ENCODE measurements at regions not wholly inside any gene's neighbourhood (a gene's known extent, or its start where the extent isn't known, plus 50 kb on each side); places are given as distances from the start of the nearest gene placed in this dataset.
"Not testable (repeated sequence)": the region's sequence is repeated elsewhere in the genome, so short reads cannot be mapped to it uniquely, and the experiment has no call there.

DNA sequence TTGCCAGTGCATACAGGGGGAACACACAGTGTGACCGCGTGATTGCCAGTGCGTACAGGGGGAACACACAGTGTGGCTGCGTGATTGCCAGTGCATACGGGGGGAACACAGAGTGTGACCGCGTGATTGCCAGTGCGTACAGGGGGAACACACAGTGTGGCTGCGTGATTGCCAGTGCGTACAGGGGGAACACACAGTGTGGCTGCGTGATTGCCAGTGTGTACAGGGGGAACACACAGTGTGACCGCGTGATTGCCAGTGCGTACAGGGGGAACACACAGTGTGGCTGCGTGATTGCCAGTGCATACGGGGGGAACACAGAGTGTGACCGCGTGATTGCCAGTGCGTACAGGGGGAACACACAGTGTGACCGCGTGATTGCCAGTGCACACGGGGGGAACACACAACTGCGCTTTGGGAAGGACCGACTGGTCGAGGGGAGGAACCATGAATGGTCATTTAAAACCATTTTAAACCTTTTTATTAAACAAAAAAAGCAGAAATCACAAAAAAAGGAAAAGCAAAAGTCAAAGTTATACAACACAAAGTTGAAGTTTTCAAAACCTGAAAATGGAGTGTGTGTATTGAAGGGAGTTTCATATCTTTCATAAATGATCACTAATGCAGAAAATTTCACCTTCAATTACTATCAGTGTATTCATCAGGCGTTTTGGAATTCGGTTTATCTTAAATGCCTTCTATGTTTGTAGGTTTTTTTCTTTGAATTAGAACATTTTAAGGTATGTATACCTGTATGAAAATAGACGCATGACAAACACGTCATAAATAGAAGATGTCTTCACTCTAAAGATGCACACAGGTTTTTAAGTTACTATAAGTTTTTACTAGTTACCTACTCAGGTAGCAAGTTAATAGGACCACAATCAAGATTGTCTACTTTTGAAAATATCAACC is 141.0 kb downstream of the RTP5 start:
- not testable (repeated sequence) for FAIRE-seq

DNA sequence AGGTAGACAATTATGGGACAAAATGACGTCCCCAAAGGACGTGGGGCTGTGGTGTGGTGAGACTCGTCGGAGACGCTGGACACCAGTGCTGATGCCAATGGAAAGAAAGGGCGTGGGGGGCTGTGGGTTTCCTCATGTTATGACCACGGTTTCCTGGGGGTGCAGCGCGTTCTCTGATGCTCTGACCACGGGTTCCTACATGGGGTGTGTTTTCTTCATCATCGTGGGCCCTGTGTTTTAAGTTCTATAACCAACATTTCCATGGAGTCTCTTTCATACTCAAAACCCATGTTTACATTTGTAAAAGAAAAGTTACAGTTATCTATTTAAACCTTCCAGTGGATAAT is 141.6 kb downstream of the RTP5 start:
- FAIRE-seq: no peak

DNA sequence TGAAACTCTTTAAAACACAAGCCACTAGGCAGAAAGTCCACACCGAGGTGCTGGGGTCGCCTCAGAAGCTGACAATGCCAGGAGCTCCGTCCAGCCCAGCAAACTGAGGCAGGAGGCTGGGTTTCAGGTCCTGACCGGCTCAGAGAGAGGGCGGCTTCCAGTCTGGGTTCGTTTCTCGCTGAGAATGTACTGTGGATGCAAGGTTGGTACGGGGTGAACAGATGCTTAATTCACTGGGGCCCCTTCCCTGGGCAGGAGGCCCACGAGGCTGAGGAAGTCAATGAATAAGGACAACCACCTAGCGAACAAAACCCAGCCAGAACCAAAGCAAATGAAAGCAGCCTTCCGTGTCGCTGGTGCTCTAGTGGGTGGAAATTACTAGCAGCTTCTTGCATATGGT is 142.0 kb downstream of the RTP5 start:
- FAIRE-seq: no peak

- no peak for FAIRE-seq
These were observed 142.6 kb downstream of the RTP5 start for GRCh38 chr2:242011991-242012764.

- FAIRE-seq: no peak
These were observed 143.6 kb downstream of the RTP5 start for GRCh38 chr2:242012956-242013764.

DNA sequence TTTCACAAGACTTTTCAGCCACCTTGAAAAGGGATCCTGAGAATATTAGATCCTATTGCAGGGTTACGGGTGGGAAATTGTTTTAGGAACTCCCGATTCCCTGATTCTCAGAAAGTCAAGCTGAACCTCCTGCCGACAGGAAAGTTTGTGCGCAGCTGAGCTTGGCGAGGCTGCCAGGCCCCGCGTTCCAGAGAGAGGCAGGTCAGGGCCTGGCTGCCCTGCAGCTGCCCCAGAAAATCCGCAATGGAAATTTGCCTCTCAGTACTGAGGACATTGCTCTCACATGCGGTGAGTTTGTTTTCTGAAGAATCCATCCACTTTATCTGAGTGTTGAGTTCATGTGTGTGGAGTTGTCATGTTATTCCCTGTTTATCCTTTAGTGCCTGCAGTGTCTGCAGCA is 144.2 kb downstream of the RTP5 start:
- FAIRE-seq: no peak

GRCh38 chr2:242015108-242016065 is 145.9 kb downstream of the RTP5 start:
- FAIRE-seq: no peak

DNA sequence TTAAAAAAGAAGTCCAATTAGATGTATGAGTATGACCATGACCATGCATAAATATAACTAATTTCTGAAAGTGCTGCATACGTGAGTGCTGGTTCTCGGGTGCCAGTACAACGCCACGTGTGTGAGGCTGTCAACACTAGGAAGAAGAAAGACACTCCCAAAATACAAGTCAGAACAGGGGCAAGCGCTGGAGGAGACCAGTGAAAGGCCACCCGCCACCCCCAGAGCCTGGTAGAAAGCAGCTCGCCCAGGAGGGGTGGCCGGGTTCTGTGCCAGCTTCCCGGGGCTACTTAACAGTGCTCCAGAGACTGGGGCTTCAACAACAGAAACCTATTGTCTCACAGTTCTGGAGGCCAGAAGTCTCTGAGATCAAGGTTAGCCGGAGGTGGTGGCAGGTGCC is 147.6 kb downstream of the RTP5 start:
- FAIRE-seq: no peak

- FAIRE-seq: not testable (repeated sequence)
These were observed 148.9 kb downstream of the RTP5 start for GRCh38 chr2:242018416-242018815.

DNA sequence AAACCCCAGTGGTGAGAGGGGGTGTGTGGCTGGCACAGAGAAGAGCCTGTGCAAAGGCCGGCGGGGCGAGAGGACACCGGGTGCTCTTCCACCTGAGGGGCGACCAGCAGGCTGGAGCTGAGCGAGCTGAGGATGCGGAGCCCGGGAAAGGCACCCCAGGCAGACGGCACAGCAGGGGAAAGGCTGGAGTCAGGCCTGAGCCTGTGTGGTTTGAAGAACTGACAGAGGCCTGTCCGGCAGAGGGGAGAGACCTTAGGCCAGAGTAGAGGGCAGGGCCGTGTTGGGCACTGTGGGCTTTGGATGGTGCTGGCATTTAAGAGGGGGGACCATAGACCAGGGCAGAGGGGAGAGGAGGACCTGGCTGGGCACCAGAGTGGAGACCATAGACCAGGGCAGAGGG is 149.8 kb downstream of the RTP5 start:
- no peak for FAIRE-seq

DNA sequence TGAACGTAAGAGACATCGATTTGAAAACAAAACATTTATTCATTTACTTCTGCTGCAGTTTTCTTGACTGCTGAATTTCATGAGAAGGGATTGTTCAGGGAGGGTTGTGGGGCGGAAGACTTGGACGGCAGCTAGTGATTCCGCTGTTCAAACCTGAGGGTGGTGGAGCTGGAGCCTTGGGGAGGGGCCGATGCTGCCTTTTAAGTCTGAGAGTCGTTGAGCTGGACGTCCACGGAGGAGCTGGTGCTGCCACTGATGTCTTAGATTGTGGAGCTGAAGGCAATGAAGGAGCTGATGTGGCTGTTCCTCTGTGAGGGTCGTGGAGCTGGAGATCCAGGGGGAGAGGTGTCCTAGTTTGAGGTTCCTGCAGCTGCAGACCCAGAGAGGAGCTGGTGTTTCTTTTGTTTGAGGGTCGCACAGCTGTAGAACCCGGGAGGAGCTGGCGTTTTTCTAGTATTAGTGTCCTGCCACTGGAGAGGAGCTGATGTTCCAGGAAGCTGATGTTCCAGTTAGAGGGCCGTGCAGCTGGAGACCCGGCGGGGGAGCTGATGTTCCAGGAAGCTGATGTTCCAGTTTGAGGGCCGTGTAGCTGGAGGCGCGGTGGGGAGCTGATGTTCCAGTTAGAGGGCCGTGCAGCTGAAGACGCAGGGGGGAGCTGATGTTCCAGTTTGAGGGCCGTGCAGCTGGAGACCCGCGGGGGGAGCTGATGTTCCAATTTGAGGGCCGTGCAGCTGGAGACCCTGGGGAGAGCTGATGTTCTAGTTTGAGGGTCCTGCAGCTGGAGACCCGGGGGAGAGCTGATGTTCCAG is 150.9 kb downstream of the RTP5 start:
- FAIRE-seq: no peak

- FAIRE-seq: no peak
These were observed 153.2 kb downstream of the RTP5 start for GRCh38 chr2:242022550-242023290.

- FAIRE-seq: no peak
These were observed 155.3 kb downstream of the RTP5 start for GRCh38 chr2:242024751-242025355.

DNA sequence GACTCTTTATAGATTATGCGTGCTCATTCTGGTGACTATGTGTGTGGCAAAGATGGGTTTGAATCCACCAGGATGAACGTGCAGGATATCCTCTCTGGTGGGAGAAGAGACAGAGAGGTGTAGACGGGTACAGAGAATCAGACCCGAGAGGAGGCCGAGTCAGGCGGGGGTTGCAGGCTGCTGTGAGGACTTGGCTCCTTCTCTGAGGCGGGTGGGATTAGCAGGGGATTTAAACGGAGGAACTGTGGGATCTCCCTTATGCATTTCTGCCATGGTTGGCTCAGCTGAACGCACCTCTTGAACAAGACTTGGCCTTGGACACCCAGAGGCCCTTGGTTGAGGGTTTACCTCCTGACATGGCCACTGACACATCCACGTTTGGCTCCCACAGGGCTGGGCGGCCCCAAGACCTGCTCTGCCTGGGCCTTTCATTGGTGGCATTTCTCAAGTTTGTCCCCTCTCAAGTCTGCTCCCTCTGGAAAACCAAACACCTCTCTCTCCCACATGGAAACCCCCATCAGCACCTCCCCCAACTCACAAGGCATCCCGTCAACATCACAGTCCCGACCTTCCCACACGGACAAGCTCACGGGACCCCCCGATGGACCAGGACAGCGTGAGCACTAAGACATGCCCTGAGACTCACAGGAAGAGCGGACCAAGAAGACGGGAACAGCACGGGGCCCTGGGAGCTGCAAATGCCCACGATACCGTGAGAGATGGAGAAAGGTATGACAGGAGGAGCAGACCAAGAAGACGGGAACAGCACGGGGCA is 158.3 kb downstream of the RTP5 start:
- no peak for FAIRE-seq

DNA sequence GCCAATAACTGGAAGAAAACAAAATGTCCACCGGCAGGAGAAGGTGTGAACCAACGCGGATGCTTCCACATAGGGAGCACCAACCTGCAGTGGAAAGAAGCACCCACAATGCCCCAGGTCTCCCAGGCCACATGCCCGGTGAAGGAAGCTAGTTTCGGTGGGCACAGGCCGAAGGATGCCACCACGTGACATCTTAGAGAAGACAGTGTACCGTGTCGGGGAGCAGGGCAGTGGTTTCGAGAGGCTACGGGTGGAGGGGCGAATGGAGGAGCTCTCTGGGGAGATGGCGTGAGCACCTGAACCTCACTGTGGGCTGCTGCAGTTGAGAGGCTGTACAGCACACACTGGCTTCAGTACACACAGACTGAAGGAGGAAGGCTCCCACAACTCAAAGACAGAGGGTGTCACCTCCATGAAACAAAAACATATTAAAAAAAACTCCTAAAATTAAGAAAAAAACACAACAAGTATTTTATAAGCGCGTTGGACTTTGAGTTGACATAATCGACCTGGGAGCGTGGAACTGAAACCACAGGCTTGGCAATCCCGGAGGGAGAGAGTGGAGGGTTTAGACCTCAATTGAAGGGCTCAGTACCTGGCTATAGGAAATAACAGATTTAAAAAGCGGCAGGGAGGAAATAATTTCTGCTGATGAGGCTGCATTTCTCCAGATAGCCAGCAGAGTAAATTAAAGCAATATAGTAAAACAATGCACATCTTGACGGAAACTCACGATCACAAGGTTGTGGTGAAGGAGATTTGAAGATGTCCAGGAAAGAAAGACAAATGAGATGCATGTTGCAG is 160.1 kb downstream of the RTP5 start:
- FAIRE-seq: no peak

DNA sequence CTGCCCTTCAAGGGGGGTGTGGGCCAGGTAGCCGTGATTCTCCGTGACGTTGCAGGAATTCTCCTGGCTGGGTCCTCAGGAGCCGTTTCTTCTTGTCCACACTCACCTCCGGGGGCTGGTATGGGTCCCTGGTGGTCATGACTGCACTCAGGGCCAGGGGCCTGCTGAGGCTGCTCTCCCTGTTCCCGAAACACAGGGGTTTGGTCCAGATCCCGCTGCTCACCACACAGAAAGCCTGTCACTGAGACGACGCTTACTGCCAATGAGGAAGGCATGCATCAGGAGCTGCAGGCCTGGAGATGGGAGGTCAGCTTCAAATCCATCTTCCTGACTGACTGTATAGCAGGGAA is 160.7 kb downstream of the RTP5 start:
- no peak for FAIRE-seq

DNA sequence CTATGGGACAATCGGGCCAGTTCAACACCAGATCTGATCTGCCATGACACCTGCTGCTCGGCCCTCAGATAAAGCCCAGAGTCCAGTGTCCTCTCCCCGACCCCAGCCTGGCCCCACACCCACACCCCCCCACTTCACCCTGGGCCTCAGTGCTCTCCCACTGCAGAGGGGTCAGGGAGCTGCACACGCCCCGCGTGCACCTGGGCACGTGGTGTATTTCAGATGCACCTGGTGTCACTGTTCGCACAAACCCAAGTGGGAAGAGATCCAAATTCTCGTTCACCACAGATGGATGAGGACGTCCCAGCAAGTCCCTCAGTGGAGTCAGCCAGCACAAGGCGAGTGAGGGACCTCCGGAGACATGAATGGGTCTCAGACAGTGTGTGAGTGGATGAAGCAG is 161.3 kb downstream of the RTP5 start:
- FAIRE-seq: no peak

- no peak for FAIRE-seq
These were observed 162.0 kb downstream of the RTP5 start for GRCh38 chr2:242031481-242032019.
